ENCODE measurements at regions not wholly inside any gene's neighbourhood (a gene's known extent, or its start where the extent isn't known, plus 50 kb on each side); places are given as distances from the start of the nearest gene placed in this dataset.
A peak's percentile ranks its signal among the peaks of the same experiment; 100 is the strongest.

GRCh38 chr6:44676826-44677433, 289.4 kb downstream of the CDC5L start:
- DNase-seq (ENCODE audit: low read depth in 2 of 2): no peak

DNA sequence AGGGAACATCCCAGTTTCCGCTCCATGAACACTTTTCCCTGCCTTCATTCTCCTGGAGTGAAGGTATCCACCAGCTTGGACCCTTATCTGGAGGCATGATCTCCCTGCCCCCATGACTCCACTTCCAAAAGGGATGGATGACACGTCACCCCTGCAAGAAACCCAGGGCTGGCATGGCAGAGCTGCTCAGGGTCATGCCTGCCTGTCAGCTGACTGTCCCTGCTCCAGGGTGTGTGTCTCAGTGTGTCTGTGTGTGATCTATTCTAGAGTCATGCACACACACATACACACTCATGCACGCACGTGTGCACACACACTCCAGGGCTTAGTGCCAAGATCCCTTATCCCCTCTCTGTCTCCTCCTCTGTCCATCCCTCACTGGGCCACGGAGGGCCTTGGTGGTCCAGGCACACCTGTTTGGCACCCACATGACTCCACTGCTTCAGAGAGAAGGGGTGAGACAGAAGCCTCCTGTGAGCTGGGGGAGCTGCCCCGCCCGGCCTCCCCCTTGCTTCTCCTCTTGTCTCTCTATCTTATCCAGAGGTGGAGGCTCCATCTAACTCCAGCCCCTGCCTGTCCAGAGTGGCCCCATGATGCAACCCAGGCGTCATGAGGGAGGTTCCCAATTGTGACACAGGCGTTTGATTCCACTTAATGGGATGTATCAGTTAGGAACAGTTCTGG, 290.9 kb downstream of the CDC5L start:
- DNase-seq (ENCODE audit: low read depth in 2 of 2): no peak

GRCh38 chr6:44679438-44680201, 292.1 kb downstream of the CDC5L start:
- no peak for DNase-seq (ENCODE audit: low read depth in 2 of 2)

DNA sequence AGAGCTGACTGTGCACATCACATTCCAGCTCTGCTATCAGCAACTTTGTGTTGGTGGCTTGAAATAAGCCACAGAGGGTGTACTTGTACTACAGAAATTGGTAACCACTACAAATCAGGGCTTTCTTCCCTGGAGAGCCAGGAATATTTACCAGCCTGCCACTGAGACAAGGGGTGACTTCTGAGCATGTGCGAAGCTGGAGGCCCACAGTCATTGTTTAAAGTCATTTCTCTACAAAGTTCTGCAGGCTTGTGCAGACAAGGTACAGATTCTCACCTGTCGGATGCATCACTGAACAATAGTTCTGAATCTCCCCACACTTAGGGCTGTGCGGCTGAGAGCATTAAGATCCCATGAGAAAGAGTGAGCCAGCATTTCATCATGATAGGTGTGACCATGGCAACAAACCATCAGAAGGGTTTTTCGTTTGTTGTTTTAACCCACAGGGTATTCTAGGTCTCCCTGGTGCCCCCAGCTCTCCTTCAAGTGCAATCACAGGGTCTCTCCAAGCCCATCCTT, 292.8 kb downstream of the CDC5L start:
- DNase-seq (ENCODE audit: low read depth in 2 of 2): no peak

DNA sequence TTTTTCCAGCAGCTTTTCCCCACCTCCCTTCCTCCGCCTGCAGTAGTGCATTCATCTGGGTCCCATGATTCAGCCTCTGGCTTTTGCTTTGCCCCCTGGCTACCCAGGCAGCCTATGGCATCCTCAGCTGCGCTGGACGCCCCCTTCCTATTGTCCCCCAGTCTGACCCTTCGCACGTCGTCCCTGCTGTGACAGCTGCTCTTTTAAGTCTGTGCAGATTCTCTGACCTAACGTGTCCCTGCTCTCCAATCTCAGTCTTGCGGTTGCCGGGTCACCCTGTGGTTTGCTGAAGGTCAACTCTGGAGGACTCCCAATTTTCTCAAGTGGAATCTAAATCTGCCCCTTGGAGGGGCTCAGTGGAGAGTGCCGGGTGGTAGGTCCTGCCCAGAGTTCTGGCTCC, 294.3 kb downstream of the CDC5L start:
- no peak for DNase-seq (ENCODE audit: low read depth in 2 of 2)

GRCh38 chr6:44682280-44682679, 294.8 kb downstream of the CDC5L start:
- DNase-seq (ENCODE audit: low read depth in 2 of 2): no peak

- DNase-seq (ENCODE audit: low read depth in 2 of 2): no peak
These were observed 295.7 kb downstream of the CDC5L start for GRCh38 chr6:44682987-44683779.

- no peak for DNase-seq (ENCODE audit: low read depth in 2 of 2)
These were observed 297.7 kb downstream of the CDC5L start for GRCh38 chr6:44685213-44685612.

DNA sequence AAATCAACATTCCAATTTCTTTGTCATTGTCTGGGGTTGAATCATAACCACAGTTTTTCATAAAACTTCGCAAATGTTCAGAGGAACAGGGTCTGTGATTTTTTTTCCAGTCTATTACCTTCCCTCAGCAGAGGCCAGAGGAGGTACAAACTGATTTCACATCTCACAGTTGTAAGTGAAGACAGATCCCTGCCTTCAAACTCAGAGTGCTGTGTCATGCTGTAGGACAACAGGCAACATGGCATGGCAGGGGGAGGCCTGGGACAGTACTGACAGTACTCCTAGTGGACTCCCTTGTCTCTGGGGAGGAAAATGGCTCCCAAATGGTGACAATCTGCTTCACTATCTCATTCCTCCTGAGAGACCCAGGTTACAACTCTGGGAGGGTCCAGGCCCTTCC, 308.6 kb downstream of the CDC5L start:
- peak; percentile 84 for DNase-seq (ENCODE audit: low read depth in 2 of 2)

GRCh38 chr6:44696686-44697085, 309.2 kb downstream of the CDC5L start:
- DNase-seq (ENCODE audit: low read depth in 2 of 2): no peak

DNA sequence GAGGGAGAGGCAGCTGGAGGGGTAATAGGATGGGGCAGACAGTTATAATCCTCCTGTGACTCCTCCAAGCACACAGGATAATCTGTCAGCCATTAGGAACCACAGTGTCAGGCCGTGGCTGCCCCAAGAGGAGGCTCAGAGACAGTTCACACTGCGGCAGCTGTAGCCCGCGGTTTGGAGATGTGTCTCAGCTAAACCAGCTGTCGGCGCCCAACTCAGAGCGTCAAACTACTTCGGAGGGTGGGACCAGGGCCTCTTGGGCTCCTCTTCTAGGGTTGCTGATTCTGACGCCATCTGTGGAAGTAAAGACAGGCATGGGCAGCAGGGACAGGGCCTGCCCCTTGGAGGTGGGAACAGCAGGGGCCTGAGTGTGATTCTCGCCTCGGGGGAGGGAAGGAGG, 309.8 kb downstream of the CDC5L start:
- DNase-seq (ENCODE audit: low read depth in 2 of 2): peak; percentile 65 to 69

DNA sequence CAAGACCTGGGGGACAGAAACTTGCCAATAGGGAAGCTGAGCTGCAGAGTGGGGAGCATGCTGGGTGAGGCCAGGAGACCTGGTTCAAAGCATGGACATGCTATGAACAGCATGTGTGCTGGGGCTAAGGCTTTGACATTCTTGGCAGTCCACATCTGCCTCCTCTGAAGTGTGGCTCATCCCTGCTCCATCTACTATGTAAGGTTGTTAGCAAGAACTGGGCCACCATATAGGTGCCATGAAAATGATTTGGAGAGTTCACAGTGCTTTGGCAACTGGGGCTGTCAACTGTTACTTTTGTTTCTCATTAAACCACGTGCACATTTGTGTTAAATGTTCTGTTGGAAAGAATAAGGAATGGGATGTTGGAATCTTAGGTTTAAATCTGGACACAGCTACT, 311.1 kb downstream of the CDC5L start:
- DNase-seq (ENCODE audit: low read depth in 2 of 2): no peak

DNA sequence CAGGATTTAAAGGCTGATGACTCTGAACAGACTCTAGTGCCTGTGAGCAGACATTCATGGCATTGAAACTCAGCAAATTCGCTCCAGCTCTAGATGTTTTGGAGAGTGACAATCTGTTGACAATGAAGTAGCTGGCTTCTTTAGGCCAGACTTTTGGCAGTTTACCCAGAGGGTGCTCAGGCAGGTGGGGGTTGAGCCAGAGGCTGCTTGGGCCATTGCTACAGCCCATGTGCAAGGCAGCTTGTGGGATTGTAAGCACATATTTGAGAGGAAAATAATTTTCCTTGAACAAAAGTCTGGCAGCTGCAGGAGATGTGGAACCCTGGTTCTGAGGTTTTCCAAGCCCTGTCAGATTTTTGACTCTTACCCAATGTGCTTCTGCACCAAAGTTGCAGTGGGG, 311.6 kb downstream of the CDC5L start:
- DNase-seq (ENCODE audit: low read depth in 2 of 2): peak; percentile 59 to 62

DNA sequence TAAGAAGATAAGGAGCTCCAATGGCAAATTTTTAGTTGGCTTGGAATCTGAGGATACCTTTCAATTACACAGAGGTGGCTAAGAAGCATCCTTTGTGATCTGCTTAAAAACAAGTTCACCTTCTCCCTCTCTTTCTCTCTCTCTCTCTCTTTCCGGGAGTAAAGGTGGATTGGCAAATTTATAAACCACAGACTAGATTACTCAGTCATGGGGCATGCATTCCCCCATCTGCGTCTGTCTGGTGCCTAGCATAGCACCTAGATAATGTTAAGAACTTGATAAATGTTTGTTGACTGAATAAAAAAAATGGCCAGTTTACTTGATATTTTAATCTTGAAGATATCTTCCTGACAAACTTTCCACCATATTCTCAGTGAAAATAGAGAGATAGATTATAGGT, 312.3 kb downstream of the CDC5L start:
- DNase-seq (ENCODE audit: low read depth in 2 of 2): no peak

GRCh38 chr6:44700422-44700821, 312.9 kb downstream of the CDC5L start:
- no peak for DNase-seq (ENCODE audit: low read depth in 2 of 2)

GRCh38 chr6:44701038-44701636, 313.6 kb downstream of the CDC5L start:
- no peak for DNase-seq (ENCODE audit: low read depth in 2 of 2)

DNA sequence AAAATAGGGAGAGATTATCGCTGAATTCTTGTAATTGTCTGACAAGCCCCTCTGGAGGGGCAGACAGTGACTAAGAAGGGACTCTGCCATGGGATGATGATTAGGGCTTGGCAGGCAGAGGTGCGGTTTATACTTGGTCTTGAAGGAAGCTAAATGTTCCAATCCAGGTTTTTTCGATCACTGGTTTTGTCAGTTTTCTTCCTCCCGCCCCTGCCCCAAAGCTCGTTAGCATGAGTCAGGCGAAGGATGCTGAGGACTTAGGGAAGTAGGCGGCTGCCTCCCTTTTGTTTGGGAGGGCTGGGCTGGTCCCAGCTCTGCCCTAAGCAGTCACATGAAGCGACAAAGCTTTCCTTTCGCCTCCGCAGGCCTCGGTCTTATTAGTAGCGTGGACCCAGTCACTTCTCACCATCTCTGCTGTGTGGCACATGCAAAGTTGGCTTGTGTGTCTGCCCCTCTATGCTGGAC, 314.2 kb downstream of the CDC5L start:
- DNase-seq (ENCODE audit: low read depth in 2 of 2): peak; percentile 78 to 80

DNA sequence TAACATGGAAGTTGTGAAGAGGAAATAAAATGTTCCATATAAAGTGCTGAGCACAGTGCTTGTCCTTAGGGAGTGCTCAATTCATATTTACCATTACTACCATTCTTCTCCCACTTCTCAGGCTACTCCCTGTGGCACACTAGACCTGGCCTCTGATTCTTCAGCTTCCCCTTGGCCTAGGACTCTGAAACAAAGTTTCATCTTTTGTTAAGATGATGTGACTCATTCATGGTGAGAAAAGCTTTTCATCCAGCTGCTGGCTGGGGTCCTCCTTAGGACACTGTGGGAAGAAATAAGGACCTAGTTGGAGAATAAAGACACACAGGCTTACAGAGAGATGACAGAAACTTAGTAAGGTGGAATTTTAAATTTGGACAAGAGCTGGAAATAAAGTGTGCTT, 314.8 kb downstream of the CDC5L start:
- DNase-seq (ENCODE audit: low read depth in 2 of 2): no peak

DNA sequence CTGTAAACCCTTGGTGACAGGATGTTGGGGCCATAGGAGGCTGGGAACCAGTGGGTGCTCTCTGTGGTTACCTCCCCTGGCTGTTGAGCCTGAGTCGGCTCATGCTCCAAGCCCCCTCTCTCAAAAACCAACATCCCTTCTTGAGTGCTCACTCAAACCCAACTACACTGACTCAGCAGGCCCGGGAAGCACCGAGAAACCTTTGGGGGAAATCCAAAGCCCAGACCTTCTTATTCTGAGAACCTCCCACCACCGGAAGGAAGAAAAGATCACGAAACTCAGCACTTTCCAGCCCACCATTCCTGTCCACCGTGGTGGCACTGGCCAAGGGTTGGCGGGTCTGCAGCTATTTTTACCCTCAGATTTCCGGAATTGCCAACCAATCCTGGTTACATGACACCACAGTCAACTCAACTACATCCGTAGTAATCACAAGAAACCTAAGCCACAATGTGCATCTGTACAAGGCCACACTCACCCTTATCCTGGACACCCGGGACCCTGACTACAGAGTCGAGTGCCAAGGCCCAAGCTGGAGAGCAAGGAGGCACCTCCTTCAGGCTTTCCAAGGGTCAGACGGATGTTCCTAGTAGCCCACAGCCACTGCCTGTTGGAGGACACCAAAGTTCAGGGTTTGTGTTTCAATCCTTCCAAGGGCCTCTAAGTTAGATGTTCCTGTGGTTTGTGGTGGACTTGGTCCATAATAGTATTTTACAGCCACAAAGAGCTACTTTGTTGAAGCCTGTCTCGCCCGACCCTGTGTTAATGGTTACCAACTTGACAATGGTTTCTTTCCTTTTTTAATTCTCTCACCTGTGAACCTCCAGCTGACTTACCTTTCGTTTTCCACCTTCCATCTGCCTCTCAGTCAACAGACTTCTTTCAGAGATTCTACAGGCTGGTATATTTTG, 317.0 kb downstream of the CDC5L start:
- DNase-seq (ENCODE audit: low read depth in 2 of 2): no peak

GRCh38 chr6:44705596-44705995, 318.1 kb downstream of the CDC5L start:
- no peak for DNase-seq (ENCODE audit: low read depth in 2 of 2)
